ENCODE measurements at regions not wholly inside any gene's neighbourhood (a gene's known extent, or its start where the extent isn't known, plus 50 kb on each side); places are given as distances from the start of the nearest gene placed in this dataset.

GRCh38 chr3:182305881-182306665 is 487.2 kb upstream of the ATP11B start:
- dilution Hi-C loops (cut with MboI; ENCODE audit: extremely low pct_ligation_motif_present, low sequenced_read_pairs), result no loop called here
- CTCF ChIA-PET, result no interaction called here

GRCh38 chr3:182308328-182308727 is 485.0 kb upstream of the ATP11B start:
- H3K4me2 ChIP-seq (ENCODE audit: insufficient read depth, low read length), result no peak overlapping the region
- no peaks in the 10 kb centered on the region for H3K36me3 ChIP-seq (ENCODE audit: control insufficient read depth in 2 of 2, extremely low read depth in 1 of 2, insufficient read depth in 2 of 2, low read length in 2 of 2)
- BruUV-seq (replicated peaks), result no TSS peak
- H3K9me3 ChIP-seq (replicated peaks; ENCODE audit: control insufficient read depth, insufficient read depth, low read length), result no peaks in the 10 kb centered on the region
- intact Hi-C loops (cut with micrococcal nuclease), result no loop called here
- TF ChIP-seq GATA2 (IDR thresholded peaks at IDR 0.05; ENCODE audit: insufficient read depth, insufficient read length, low read depth, low read length), result no peak
- TF ChIP-seq POLR2A (IDR thresholded peaks at IDR 0.05; ENCODE audit: low read depth, low read length), result no peak
- no peak for TF ChIP-seq MYC (IDR thresholded peaks at IDR 0.05; ENCODE audit: low read depth, low read length)
- TF ChIP-seq CTCF (IDR thresholded peaks at IDR 0.05; ENCODE audit: extremely low read depth in 1 of 2, insufficient read depth in 1 of 2, low read depth in 1 of 2, low read length in 2 of 2), result no peak
- TF ChIP-seq JUN (IDR thresholded peaks at IDR 0.05; ENCODE audit: borderline replicate concordance, insufficient read depth, insufficient read length, low read depth), result no peak
- TF ChIP-seq POLR2AphosphoS5 (IDR thresholded peaks at IDR 0.05; ENCODE audit: insufficient read depth, low read depth, low read length), result no peak
- TF ChIP-seq MAX (IDR thresholded peaks at IDR 0.05; ENCODE audit: insufficient read depth, insufficient read length), result no peak
- no peak for TF ChIP-seq FOS (IDR thresholded peaks at IDR 0.05; ENCODE audit: borderline replicate concordance, insufficient read depth, low read length)
- no peak for TF ChIP-seq EZH2 (IDR thresholded peaks at IDR 0.05; ENCODE audit: borderline replicate concordance, low read depth, low read length, severe bottlenecking)
- no peak overlapping the region for H3K27ac ChIP-seq (ENCODE audit: insufficient read depth, low read depth, low read length)
- no peak overlapping the region for H3K9ac ChIP-seq (replicated peaks; ENCODE audit: extremely low read depth, insufficient read depth, low read length)
- H2AFZ ChIP-seq (ENCODE audit: low read depth, low read length), result no peak overlapping the region
- no peaks in the 10 kb centered on the region for H3K27me3 ChIP-seq (ENCODE audit: control insufficient read depth in 2 of 2, insufficient read depth in 2 of 2, low read length in 2 of 2)
- POLR2A ChIA-PET, result no interaction called here
- CTCF ChIA-PET, result no interaction called here
- no peak overlapping the region for H3K4me3 ChIP-seq (replicated peaks in 1 of 3; ENCODE audit: insufficient read depth in 1 of 3, low read depth in 1 of 3, low read length in 3 of 3)
- DNase-seq (ENCODE audit: low read depth, low spot score) (no peak), FAIRE-seq (no peak)
- no peaks in the 10 kb centered on the region for H3K9me1 ChIP-seq (replicated peaks; ENCODE audit: control insufficient read depth, extremely low read depth, insufficient read depth, low read length)
- H4K20me1 ChIP-seq (replicated peaks; ENCODE audit: control insufficient read depth, extremely low read depth, insufficient read depth, low read length), result no peaks in the 10 kb centered on the region
- no peaks in the 10 kb centered on the region for H3K79me2 ChIP-seq (ENCODE audit: control insufficient read depth, insufficient read depth, low read length)
- H3K4me1 ChIP-seq (ENCODE audit: control insufficient read depth, extremely low read depth, insufficient read depth, low read length), result no peaks in the 10 kb centered on the region
- dilution Hi-C loops (cut with MboI; ENCODE audit: extremely low pct_ligation_motif_present, low sequenced_read_pairs), result no loop called here

More at GRCh38 chr3:182305881-182306665, 487.2 kb upstream of the ATP11B start:
- POLR2A ChIA-PET, result no interaction called here
- Histone ChIP-seq H3K79me2 (ENCODE audit: control insufficient read depth, insufficient read depth, low read length) (no peaks in the 10 kb centered on the region), H3K27me3 (ENCODE audit: control insufficient read depth in 2 of 2, insufficient read depth in 2 of 2, low read length in 2 of 2) (no peaks in the 10 kb centered on the region), H3K36me3 (ENCODE audit: control insufficient read depth in 2 of 2, extremely low read depth in 1 of 2, insufficient read depth in 2 of 2, low read length in 2 of 2) (no peaks in the 10 kb centered on the region), H3K4me3 (replicated peaks in 1 of 3; ENCODE audit: insufficient read depth in 1 of 3, low read depth in 1 of 3, low read length in 3 of 3) (no peak overlapping the region), H4K20me1 (replicated peaks; ENCODE audit: control insufficient read depth, extremely low read depth, insufficient read depth, low read length) (no peaks in the 10 kb centered on the region), H2AFZ (ENCODE audit: low read depth, low read length) (no peak overlapping the region), H3K4me1 (ENCODE audit: control insufficient read depth, extremely low read depth, insufficient read depth, low read length) (no peaks in the 10 kb centered on the region), H3K9me1 (replicated peaks; ENCODE audit: control insufficient read depth, extremely low read depth, insufficient read depth, low read length) (no peaks in the 10 kb centered on the region), H3K9ac (replicated peaks; ENCODE audit: extremely low read depth, insufficient read depth, low read length) (no peak overlapping the region), H3K27ac (ENCODE audit: insufficient read depth, low read depth, low read length) (no peak overlapping the region), H3K4me2 (ENCODE audit: insufficient read depth, low read length) (no peak overlapping the region), H3K9me3 (replicated peaks; ENCODE audit: control insufficient read depth, insufficient read depth, low read length) (no peaks in the 10 kb centered on the region)
- FAIRE-seq, result no peak
- no TSS peak for BruUV-seq (replicated peaks)
- no peak for TF ChIP-seq FOS (IDR thresholded peaks at IDR 0.05; ENCODE audit: borderline replicate concordance, insufficient read depth, low read length)
- no peak for DNase-seq (ENCODE audit: low read depth, low spot score)
- intact Hi-C loops (cut with micrococcal nuclease), result no loop called here
